ENCODE measurements at regions not wholly inside any gene's neighbourhood (a gene's known extent, or its start where the extent isn't known, plus 50 kb on each side); places are given as distances from the start of the nearest gene placed in this dataset.

DNA sequence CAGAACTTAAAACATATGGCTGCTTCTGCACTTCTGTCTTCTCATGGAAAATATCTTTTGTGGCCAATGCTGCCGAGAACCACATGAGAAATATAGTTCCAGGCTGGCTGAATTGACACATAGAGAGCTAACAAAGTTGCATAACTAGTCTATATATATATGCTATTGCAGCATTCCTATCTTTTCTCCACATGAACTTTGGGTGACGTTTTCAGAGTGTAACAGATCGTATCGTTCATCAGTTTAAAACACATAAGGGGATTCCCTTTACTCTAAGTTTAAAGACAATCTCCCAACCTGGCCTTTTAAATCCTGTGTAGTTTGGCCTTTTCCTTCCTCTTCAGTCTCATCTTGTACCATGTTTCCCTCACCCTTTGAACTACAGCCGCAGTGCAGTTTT, 394.2 kb upstream of the CBLB start:
- H3K4me1 Mint-ChIP-seq (ENCODE audit: low read depth, unreplicated experiment), result peaks cover 2% of the 10 kb centered on the region
- H3K4me3 Mint-ChIP-seq (ENCODE audit: unreplicated experiment), result no peak overlapping the region
- no peak overlapping the region for H3K27ac Mint-ChIP-seq (ENCODE audit: unreplicated experiment)
- TF ChIP-seq, protein P1, sequence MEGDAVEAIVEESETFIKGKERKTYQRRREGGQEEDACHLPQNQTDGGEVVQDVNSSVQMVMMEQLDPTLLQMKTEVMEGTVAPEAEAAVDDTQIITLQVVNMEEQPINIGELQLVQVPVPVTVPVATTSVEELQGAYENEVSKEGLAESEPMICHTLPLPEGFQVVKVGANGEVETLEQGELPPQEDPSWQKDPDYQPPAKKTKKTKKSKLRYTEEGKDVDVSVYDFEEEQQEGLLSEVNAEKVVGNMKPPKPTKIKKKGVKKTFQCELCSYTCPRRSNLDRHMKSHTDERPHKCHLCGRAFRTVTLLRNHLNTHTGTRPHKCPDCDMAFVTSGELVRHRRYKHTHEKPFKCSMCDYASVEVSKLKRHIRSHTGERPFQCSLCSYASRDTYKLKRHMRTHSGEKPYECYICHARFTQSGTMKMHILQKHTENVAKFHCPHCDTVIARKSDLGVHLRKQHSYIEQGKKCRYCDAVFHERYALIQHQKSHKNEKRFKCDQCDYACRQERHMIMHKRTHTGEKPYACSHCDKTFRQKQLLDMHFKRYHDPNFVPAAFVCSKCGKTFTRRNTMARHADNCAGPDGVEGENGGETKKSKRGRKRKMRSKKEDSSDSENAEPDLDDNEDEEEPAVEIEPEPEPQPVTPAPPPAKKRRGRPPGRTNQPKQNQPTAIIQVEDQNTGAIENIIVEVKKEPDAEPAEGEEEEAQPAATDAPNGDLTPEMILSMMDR (IDR thresholded peaks at IDR 0.05; ENCODE audit: partially characterized antibody, unreplicated experiment), result no peak
- no peaks in the 10 kb centered on the region for H3K9me3 Mint-ChIP-seq (ENCODE audit: unreplicated experiment)
- no peaks in the 10 kb centered on the region for H3K27me3 Mint-ChIP-seq (ENCODE audit: unreplicated experiment)
- no peak for DNase-seq
- H3K36me3 Mint-ChIP-seq (ENCODE audit: unreplicated experiment), result no peaks in the 10 kb centered on the region

DNA sequence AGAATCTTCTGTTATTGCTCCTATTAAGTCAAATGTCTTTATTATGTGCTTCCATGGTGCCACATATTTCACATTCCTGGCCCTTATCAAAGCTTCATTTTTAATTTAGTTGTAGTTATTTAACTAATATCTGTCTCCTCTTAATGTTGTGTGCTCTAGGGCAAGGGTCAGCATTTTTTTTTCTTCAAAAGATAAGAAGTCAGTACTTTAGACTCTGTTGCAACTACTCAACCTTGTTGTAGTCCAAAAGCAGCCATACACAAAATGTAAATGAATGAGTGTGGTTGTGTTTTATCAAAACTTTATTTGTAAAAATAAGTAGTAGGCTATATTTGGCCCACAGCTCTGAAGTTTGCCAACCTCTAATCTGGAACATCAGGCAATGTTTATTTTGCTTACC, 394.7 kb upstream of the CBLB start:
- Mint-ChIP-seq H3K27ac (ENCODE audit: unreplicated experiment) (no peak overlapping the region), H3K27me3 (ENCODE audit: unreplicated experiment) (no peaks in the 10 kb centered on the region), H3K4me1 (ENCODE audit: low read depth, unreplicated experiment) (peaks cover 2% of the 10 kb centered on the region), H3K36me3 (ENCODE audit: unreplicated experiment) (no peaks in the 10 kb centered on the region), H3K9me3 (ENCODE audit: unreplicated experiment) (no peaks in the 10 kb centered on the region), H3K4me3 (ENCODE audit: unreplicated experiment) (no peak overlapping the region)
- no peak for DNase-seq
- TF ChIP-seq, protein P1 (IDR thresholded peaks at IDR 0.05; ENCODE audit: partially characterized antibody, unreplicated experiment), result no peak

DNA sequence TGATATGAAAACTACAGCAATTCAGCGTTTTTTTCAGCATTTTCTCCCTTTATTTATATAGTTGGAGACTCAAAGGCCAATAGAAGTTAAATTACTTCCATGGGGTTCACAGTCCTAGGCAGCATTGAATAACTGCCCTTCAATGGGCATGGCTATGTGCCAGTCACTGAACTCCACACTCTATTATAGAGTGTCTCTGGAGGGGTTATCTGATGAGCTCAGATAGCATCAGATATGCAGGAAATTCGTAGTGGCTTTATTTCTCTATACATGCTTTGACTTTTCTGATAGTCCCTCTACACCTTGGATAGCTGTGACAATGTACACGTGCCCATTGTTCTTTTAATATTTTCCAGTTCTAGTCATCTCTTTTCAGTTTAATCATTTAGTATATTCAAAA, 396.9 kb upstream of the CBLB start:
- H3K9me3 Mint-ChIP-seq (ENCODE audit: unreplicated experiment), result peaks cover 4% of the 10 kb centered on the region
- peaks cover 2% of the 10 kb centered on the region for H3K4me1 Mint-ChIP-seq (ENCODE audit: low read depth, unreplicated experiment)
- no peaks in the 10 kb centered on the region for H3K27me3 Mint-ChIP-seq (ENCODE audit: unreplicated experiment)
- DNase-seq, result no peak
- TF ChIP-seq, protein P1 (IDR thresholded peaks at IDR 0.05; ENCODE audit: partially characterized antibody, unreplicated experiment), result no peak
- H3K36me3 Mint-ChIP-seq (ENCODE audit: unreplicated experiment), result no peaks in the 10 kb centered on the region
- H3K27ac Mint-ChIP-seq (ENCODE audit: unreplicated experiment), result no peak overlapping the region
- no peak overlapping the region for H3K4me3 Mint-ChIP-seq (ENCODE audit: unreplicated experiment)

DNA sequence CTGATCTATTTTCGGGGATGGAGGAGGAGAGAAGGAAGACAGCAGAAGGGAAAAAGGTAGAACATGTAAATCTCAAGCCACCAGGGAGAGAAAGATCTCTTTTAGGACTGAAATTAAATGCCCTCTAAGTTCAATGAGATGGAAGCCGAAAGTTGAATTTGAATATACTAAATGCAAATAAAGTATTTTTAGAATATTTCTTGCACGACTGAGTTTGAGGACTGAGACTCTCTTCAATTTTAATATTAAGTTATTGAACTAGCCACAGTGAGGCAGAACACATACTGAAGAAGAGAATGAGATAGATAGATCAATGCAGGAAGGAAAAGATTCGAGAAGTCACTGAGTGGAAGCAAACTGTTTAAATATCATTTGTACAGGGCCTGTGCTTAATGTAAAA, 399.9 kb upstream of the CBLB start:
- TF ChIP-seq, protein P1 (IDR thresholded peaks at IDR 0.05; ENCODE audit: partially characterized antibody, unreplicated experiment), result no peak
- H3K27ac Mint-ChIP-seq (ENCODE audit: unreplicated experiment), result no peak overlapping the region

DNA sequence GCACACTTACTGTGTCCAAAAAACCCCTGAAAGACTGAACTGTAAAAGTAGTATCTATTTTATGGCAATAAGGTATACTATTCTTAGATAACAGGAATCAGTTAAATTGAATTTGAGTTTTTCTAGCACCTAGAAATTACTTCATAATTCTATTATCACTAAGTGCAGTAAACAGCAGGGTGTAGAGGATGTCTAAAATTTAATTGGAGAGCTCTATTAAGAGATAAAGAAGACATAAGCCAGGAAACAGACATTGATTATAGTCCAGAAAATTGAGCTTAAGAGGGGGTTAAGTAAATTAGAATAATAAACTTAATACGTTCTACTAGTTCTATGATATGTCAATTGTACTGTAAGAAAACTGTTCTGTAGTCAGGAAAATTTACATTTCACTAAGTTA, 403.5 kb upstream of the CBLB start:
- Mint-ChIP-seq H3K9me3 (ENCODE audit: unreplicated experiment) (peaks cover 6% of the 10 kb centered on the region), H3K4me1 (ENCODE audit: low read depth, unreplicated experiment) (peaks cover 3% of the 10 kb centered on the region), H3K27me3 (ENCODE audit: unreplicated experiment) (no peaks in the 10 kb centered on the region), H3K4me3 (ENCODE audit: unreplicated experiment) (no peak overlapping the region), H3K36me3 (ENCODE audit: unreplicated experiment) (no peaks in the 10 kb centered on the region), H3K27ac (ENCODE audit: unreplicated experiment) (no peak overlapping the region)
- TF ChIP-seq, protein P1 (IDR thresholded peaks at IDR 0.05; ENCODE audit: partially characterized antibody, unreplicated experiment), result no peak
- DNase-seq, result no peak

More for the DNA sequence above, 399.9 kb upstream of the CBLB start:
- Mint-ChIP-seq H3K9me3 (ENCODE audit: unreplicated experiment) (peaks cover 6% of the 10 kb centered on the region), H3K4me3 (ENCODE audit: unreplicated experiment) (no peak overlapping the region), H3K4me1 (ENCODE audit: low read depth, unreplicated experiment) (peaks cover 5% of the 10 kb centered on the region), H3K36me3 (ENCODE audit: unreplicated experiment) (no peaks in the 10 kb centered on the region), H3K27me3 (ENCODE audit: unreplicated experiment) (no peaks in the 10 kb centered on the region)
- DNase-seq, result no peak

Data from glutamatergic neuron (in vitro differentiated cells).